H1 (cell line): ENCODE measurements at regions not wholly inside any gene's neighbourhood (a gene's known extent, or its start where the extent isn't known, plus 50 kb on each side); places are given as distances from the start of the nearest gene placed in this dataset.

ENCODE experiments used
- CTCF ChIA-PET: fragments of 300-600 bp; sonication (Branson Sonifier 250); formaldehyde crosslinking; loops from one replicate; lab custom pipeline; 2021; ENCODE audit not compliant: partially characterized antibody; lab: Charles Lee
- POLR2A ChIA-PET: fragments of 300-600 bp; sonication (Branson Sonifier 250); formaldehyde crosslinking; loops from one replicate; lab custom pipeline; 2021; ENCODE audit warnings: inconsistent platforms; ENCODE audit not compliant: partially characterized antibody; lab: Charles Lee
- DNase-seq, 2 experiments: peaks; one replicate each; pipeline versions ENCODE4 v3.0.0 to v3.0.0-alpha.2; 2010 to 2022; ENCODE audit warnings: low spot score in 2 of 2, low read depth in 1 of 2, mixed read lengths in 1 of 2
- FAIRE-seq: peaks from 2 replicates; lab custom pipeline; 2011; peaks lifted over from hg19 to GRCh38; lab: Jason Lieb, UNC
- H2AFZ ChIP-seq: 2 replicates; pipeline ENCODE4 v1.8.1; 2012; ENCODE audit warnings: low read length, inconsistent platforms
- H2AK5ac ChIP-seq: 2 replicates; pipeline ENCODE4 v1.6.1; 2013; ENCODE audit warnings: low read depth, low read length
- H2BK120ac ChIP-seq: replicated peaks from 2 replicates; pipeline ENCODE3; 2013; ENCODE audit warnings: low read depth, low read length, inconsistent platforms
- H2BK12ac ChIP-seq: 2 replicates; pipeline ENCODE4 v1.6.1; 2013; ENCODE audit warnings: low read depth, low read length
- H2BK15ac ChIP-seq: 2 replicates; pipeline ENCODE4 v1.6.1; 2013; ENCODE audit warnings: low read length
- H2BK20ac ChIP-seq: 2 replicates; pipeline ENCODE4 v1.6.1; 2013; ENCODE audit warnings: low read length
- H2BK5ac ChIP-seq: 2 replicates; pipeline ENCODE4 v1.6.1; 2013; ENCODE audit warnings: low read depth, low read length
- H3K14ac ChIP-seq: 2 replicates; pipeline ENCODE4 v1.6.1; 2013; ENCODE audit warnings: inconsistent platforms; ENCODE audit not compliant: insufficient read length
- H3K18ac ChIP-seq: 2 replicates; pipeline ENCODE4 v1.6.1; 2013; ENCODE audit warnings: low read length; ENCODE audit errors: extremely low read depth
- H3K23ac ChIP-seq: 2 replicates; pipeline ENCODE4 v1.6.1; 2013; ENCODE audit warnings: inconsistent platforms; ENCODE audit not compliant: insufficient read length
- H3K23me2 ChIP-seq: 2 replicates; pipeline ENCODE4 v1.6.1; 2013; ENCODE audit warnings: low read depth, low read length
- H3K27ac ChIP-seq: 2 replicates; pipeline ENCODE4 v1.6.1; 2011; ENCODE audit warnings: low read depth, low read length, inconsistent platforms
- H3K27me3 ChIP-seq, 4 experiments: replicated peaks in 1 of 4; 1 replicate in 1 of 4; 2 replicates in 3 of 4; pipeline versions ENCODE4 v1.6.1 to v1.8.1; 2011 to 2013; ENCODE audit warnings: low read length in 3 of 4, mild to moderate bottlenecking in 3 of 4, inconsistent platforms in 2 of 4, mixed read lengths in 2 of 4, moderate library complexity in 1 of 4; ENCODE audit not compliant: control insufficient read depth in 3 of 4, insufficient read depth in 3 of 4; ENCODE audit errors: extremely low read depth in 1 of 4
- H3K36me3 ChIP-seq, 4 experiments: 2 replicates each; pipeline versions ENCODE4 v1.6.1 to v1.8.1; 2011 to 2013; ENCODE audit warnings: mild to moderate bottlenecking in 4 of 4, low read length in 3 of 4, moderate library complexity in 2 of 4, control low read depth in 1 of 4, inconsistent platforms in 1 of 4; ENCODE audit not compliant: insufficient read depth in 4 of 4, control insufficient read depth in 2 of 4
- H3K4ac ChIP-seq: replicated peaks from 2 replicates; pipeline ENCODE3; 2013; ENCODE audit warnings: low read length, low read depth, mixed read lengths, inconsistent platforms; ENCODE audit not compliant: insufficient read length
- H3K4me1 ChIP-seq, 4 experiments: replicated peaks in 1 of 4; 1 replicate in 1 of 4; 2 replicates in 3 of 4; pipeline versions ENCODE4 v1.6.1 to v1.8.1; 2011 to 2013; ENCODE audit warnings: low read length in 3 of 4, inconsistent platforms in 2 of 4, mixed read lengths in 1 of 4; ENCODE audit not compliant: insufficient read depth in 4 of 4, control insufficient read depth in 3 of 4
- H3K4me2 ChIP-seq, 2 experiments: 2 replicates each; pipeline versions ENCODE4 v1.6.1 to v1.8.1; 2011 to 2013; ENCODE audit warnings: low read depth in 2 of 2, low read length in 2 of 2, control low read depth in 1 of 2, inconsistent platforms in 1 of 2, mild to moderate bottlenecking in 1 of 2; ENCODE audit not compliant: insufficient read depth in 1 of 2
- H3K4me3 ChIP-seq, 4 experiments: fragments of 200-600, 300-600 bp in 1 of 4; sonication (generic), shearing (Covaris generic), sonication (Bioruptor Twin) in 1 of 4; 2 replicates each; pipeline versions ENCODE4 v1.5.1 to v1.8.1; 2011 to 2016; ENCODE audit warnings: low read length in 4 of 4, low read depth in 3 of 4, control low read depth in 2 of 4, inconsistent platforms in 2 of 4, mild to moderate bottlenecking in 2 of 4, mixed read lengths in 1 of 4, moderate library complexity in 1 of 4; ENCODE audit not compliant: insufficient read depth in 2 of 4; ENCODE audit errors: extremely low read depth in 1 of 4
- H3K56ac ChIP-seq: replicated peaks from 2 replicates; pipeline ENCODE3; 2013; ENCODE audit warnings: low read depth, mild to moderate bottlenecking, mixed read lengths, low read length, inconsistent platforms; ENCODE audit not compliant: insufficient read length
- H3K79me1 ChIP-seq: 2 replicates; pipeline ENCODE4 v1.6.1; 2013; ENCODE audit warnings: low read depth, low read length, control low read depth
- H3K79me2 ChIP-seq, 2 experiments: 2 replicates each; pipeline versions ENCODE4 v1.6.1 to v1.8.1; 2012 to 2013; ENCODE audit warnings: low read length in 2 of 2, mild to moderate bottlenecking in 2 of 2, inconsistent platforms in 1 of 2; ENCODE audit not compliant: insufficient read depth in 2 of 2, control insufficient read depth in 1 of 2
- H3K9ac ChIP-seq, 4 experiments: replicated peaks in 1 of 4; 1 replicate in 1 of 4; 2 replicates in 3 of 4; pipeline versions ENCODE4 v1.6.1 to v1.8.1; 2011 to 2013; ENCODE audit warnings: low read depth in 3 of 4, low read length in 3 of 4, control low read depth in 2 of 4, mild to moderate bottlenecking in 2 of 4, moderate library complexity in 2 of 4, inconsistent platforms in 1 of 4; ENCODE audit errors: extremely low read depth in 1 of 4
- H3K9me3 ChIP-seq, 2 experiments: 2 replicates each; pipeline versions ENCODE4 v1.6.1 to v1.8.1; 2012 to 2013; ENCODE audit warnings: mild to moderate bottlenecking in 2 of 2, moderate library complexity in 2 of 2, control low read depth in 1 of 2, inconsistent platforms in 1 of 2, low read depth in 1 of 2, low read length in 1 of 2, mixed read lengths in 1 of 2; ENCODE audit not compliant: insufficient read depth in 2 of 2
- H4K20me1 ChIP-seq, 2 experiments: replicated peaks in 1 of 2; 2 replicates each; pipeline versions ENCODE3 to v1.8.1; 2011 to 2013; ENCODE audit warnings: inconsistent platforms in 2 of 2, low read length in 2 of 2, mild to moderate bottlenecking in 1 of 2; ENCODE audit not compliant: insufficient read depth in 2 of 2, control insufficient read depth in 1 of 2
- H4K5ac ChIP-seq: 2 replicates; pipeline ENCODE4 v1.6.1; 2013; ENCODE audit warnings: low read length, low read depth, mixed read lengths, inconsistent platforms; ENCODE audit not compliant: insufficient read length
- H4K8ac ChIP-seq: 2 replicates; pipeline ENCODE4 v1.8.0; 2013; ENCODE audit warnings: mild to moderate bottlenecking, moderate library complexity, low read length, inconsistent platforms; ENCODE audit not compliant: insufficient read depth; ENCODE audit errors: extremely low read depth
- H4K91ac ChIP-seq: replicated peaks from 2 replicates; pipeline ENCODE3; 2013; ENCODE audit warnings: low read length, mixed read lengths, inconsistent platforms; ENCODE audit not compliant: insufficient read length
- ATF2 ChIP-seq: IDR thresholded peaks from 2 replicates; pipeline ENCODE4 v1.6.1; 2012; ENCODE audit warnings: low read length, inconsistent platforms
- CREB1 ChIP-seq: IDR thresholded peaks from 2 replicates; pipeline ENCODE4 v1.6.1; 2012; ENCODE audit warnings: inconsistent platforms
- KDM4A ChIP-seq: IDR thresholded peaks from one replicate; pipeline ENCODE4 v1.7.1; 2012; ENCODE audit warnings: low read depth, mild to moderate bottlenecking, moderate library complexity, low read length, inconsistent platforms; ENCODE audit not compliant: severe bottlenecking
- KDM5A ChIP-seq: fragments of 200-600 bp; IDR thresholded peaks from 2 replicates; pipeline ENCODE4 v1.7.1; 2012; ENCODE audit warnings: mild to moderate bottlenecking, low read length, inconsistent platforms, mixed read lengths
- POU5F1 ChIP-seq: IDR thresholded peaks from 2 replicates; pipeline ENCODE4 v1.6.1; 2011; ENCODE audit warnings: low read depth, mild to moderate bottlenecking, low read length, moderate library complexity
- SAP30 ChIP-seq: fragments of 300-600 bp; sonication (generic); IDR thresholded peaks from 2 replicates; pipeline ENCODE4 v1.7.1; 2012; ENCODE audit warnings: low read length, moderate library complexity, mild to moderate bottlenecking, inconsistent platforms; ENCODE audit not compliant: insufficient read depth, insufficient replicate concordance
- SIX5 ChIP-seq: IDR thresholded peaks from 2 replicates; pipeline ENCODE4 v1.6.1; 2011; ENCODE audit warnings: mild to moderate bottlenecking, low read depth, low read length
- SRF ChIP-seq: IDR thresholded peaks from 2 replicates; pipeline ENCODE4 v1.6.1; 2011; ENCODE audit warnings: mild to moderate bottlenecking, low read depth, low read length, moderate library complexity
- TCF12 ChIP-seq: IDR thresholded peaks from 2 replicates; pipeline ENCODE4 v1.6.1; 2011; ENCODE audit warnings: low read depth, mild to moderate bottlenecking, low read length
- USF2 ChIP-seq: IDR thresholded peaks from 2 replicates; pipeline ENCODE4 v1.6.1; 2011; ENCODE audit warnings: low read length, improper control_type of control experiment
- WGBS, 2 experiments: shearing (Covaris generic) in 1 of 2; methylation state at CpG; one replicate each; pipeline versions ENCODE4 v1.1.6 to v1.1.7; 2013 to 2015; ENCODE audit warnings: low lambda C conversion rate in 2 of 2, mixed read lengths in 2 of 2, inconsistent platforms in 1 of 2, low coverage in 1 of 2, missing lambda C conversion rate in 1 of 2; ENCODE audit not compliant: insufficient replicate concordance in 2 of 2, insufficient coverage in 1 of 2, insufficient read length in 1 of 2; ENCODE audit errors: extremely low coverage in 1 of 2, missing lambda C conversion rate in 1 of 2; 5-methylcytosine and 5-hydroxymethylcytosine counted together
- TF ChIP-seq, protein P1 (sequence below): IDR thresholded peaks from 2 replicates; pipeline ENCODE4 v1.6.1; 2011; ENCODE audit warnings: low read depth, mild to moderate bottlenecking, low read length; ENCODE audit not compliant: insufficient read depth

DNA sequence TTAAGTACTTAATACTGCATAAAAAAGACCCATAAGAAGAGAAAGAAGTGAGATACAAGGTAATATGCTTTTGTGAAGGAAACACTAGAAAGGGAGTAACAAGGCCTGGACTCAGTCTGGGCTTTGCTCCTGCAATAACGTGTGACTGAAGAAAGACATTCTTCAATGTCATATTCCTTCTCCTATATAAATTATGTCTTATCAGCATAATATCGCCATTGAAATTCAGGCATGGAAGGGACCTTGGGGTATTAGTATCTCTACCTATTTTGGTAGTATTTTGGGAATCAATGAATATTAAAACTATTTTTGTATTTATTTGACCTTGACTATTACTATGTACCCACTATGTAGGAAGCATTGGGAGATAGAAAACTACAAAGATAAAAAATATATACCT, 62.2 kb upstream of the GIMD1 start:
- POLR2A ChIA-PET: no interaction called here
- Histone ChIP-seq H3K14ac (no peak overlapping the region), H3K79me2 (no peaks in the 10 kb centered on the region), H2BK120ac (no peak overlapping the region), H2BK15ac (no peak overlapping the region), H2BK5ac (no peak overlapping the region), H3K27ac (no peak overlapping the region), H3K9me3 (no peaks in the 10 kb centered on the region), H3K4me3 (no peak overlapping the region), H3K4me1 (no peaks in the 10 kb centered on the region), H3K18ac (no peak overlapping the region), H4K91ac (no peak overlapping the region), H3K9ac (no peak overlapping the region), H2AFZ (no peak overlapping the region), H4K20me1 (no peaks in the 10 kb centered on the region), H4K5ac (no peak overlapping the region), H2AK5ac (no peak overlapping the region), H4K8ac (no peak overlapping the region), H3K27me3 (no peaks in the 10 kb centered on the region), H2BK20ac (no peak overlapping the region), H3K4me2 (no peak overlapping the region), H3K4ac (no peak overlapping the region), H2BK12ac (no peak overlapping the region), H3K23me2 (no peaks in the 10 kb centered on the region; the same call in 1 of the 2 replicates), H3K56ac (no peak overlapping the region), H3K23ac (no peak overlapping the region), H3K36me3 (no peaks in the 10 kb centered on the region), H3K79me1 (no peaks in the 10 kb centered on the region)
- DNase-seq (no peak), FAIRE-seq (no peak)
- no peak for TF ChIP-seq CREB1
- no peak for TF ChIP-seq SRF
- no peak for TF ChIP-seq USF2
- TF ChIP-seq SIX5: no peak
- TF ChIP-seq SAP30: no peak
- no peak for TF ChIP-seq KDM5A
- TF ChIP-seq POU5F1: no peak
- TF ChIP-seq ATF2: no peak
- no peak for TF ChIP-seq TCF12
- TF ChIP-seq, protein P1, sequence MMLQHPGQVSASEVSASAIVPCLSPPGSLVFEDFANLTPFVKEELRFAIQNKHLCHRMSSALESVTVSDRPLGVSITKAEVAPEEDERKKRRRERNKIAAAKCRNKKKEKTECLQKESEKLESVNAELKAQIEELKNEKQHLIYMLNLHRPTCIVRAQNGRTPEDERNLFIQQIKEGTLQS: no peak
- TF ChIP-seq KDM4A: no peak
- CTCF ChIA-PET: no interaction called here
- WGBS, 2 experiments: 95% methylated on average over 2 of the region's 2 CpGs; no CpG with 5 or more reads in 1 of the 2 experiments
